OCI-LY3 (cell line): ENCODE measurements at regions not wholly inside any gene's neighbourhood (a gene's known extent, or its start where the extent isn't known, plus 50 kb on each side); places are given as distances from the start of the nearest gene placed in this dataset.

Source experiments
- H2AFZ ChIP-seq: fragments of 200-600, 300-600 bp; shearing (Covaris generic); 2 replicates; pipeline ENCODE4 v1.6.0; 2014; ENCODE audit warnings: antibody characterized with exemption, low read depth, low read length
- H3K27ac ChIP-seq: fragments of 200-600, 300-600 bp; sonication (generic); 2 replicates; pipeline ENCODE4 v1.5.1; 2014; ENCODE audit warnings: mild to moderate bottlenecking, low read length, moderate library complexity, mixed read lengths
- H3K27me3 ChIP-seq: fragments of 200-600, 300-600 bp; sonication (generic); 2 replicates; pipeline ENCODE4 v1.6.1; 2014; ENCODE audit warnings: low read depth, low read length, mixed read lengths
- H3K36me3 ChIP-seq: fragments of 200-600, 300-600 bp; sonication (generic); replicated peaks from 2 replicates; pipeline ENCODE3; 2014; ENCODE audit warnings: low read depth, low read length, mixed read lengths
- H3K4me1 ChIP-seq: fragments of 300-600, 200-600 bp; sonication (generic); 2 replicates; pipeline ENCODE4 v1.6.1; 2014; ENCODE audit warnings: low read length, mixed read lengths
- H3K4me2 ChIP-seq: fragments of 200-600, 300-600 bp; sonication (generic); 2 replicates; pipeline ENCODE4 v1.6.1; 2014; ENCODE audit warnings: low read length, mixed read lengths
- H3K4me3 ChIP-seq: fragments of 300-600, 200-600 bp; sonication (generic); 2 replicates; pipeline ENCODE4 v1.5.1; 2014; ENCODE audit warnings: antibody characterized with exemption, mild to moderate bottlenecking, low read length, moderate library complexity
- H3K79me2 ChIP-seq: fragments of 300-600, 200-600 bp; shearing (Covaris generic); 2 replicates; pipeline ENCODE4 v1.6.1; 2014; ENCODE audit warnings: mild to moderate bottlenecking, low read length, mixed read lengths
- H3K9ac ChIP-seq: fragments of 300-600, 200-600 bp; shearing (Covaris generic); 2 replicates; pipeline ENCODE4 v1.6.0; 2014; ENCODE audit warnings: mild to moderate bottlenecking, low read length, moderate library complexity
- H3K9me3 ChIP-seq: fragments of 200-600, 300-600 bp; shearing (Covaris generic); 2 replicates; pipeline ENCODE4 v1.6.1; 2014; ENCODE audit warnings: low read length, mixed read lengths; ENCODE audit not compliant: insufficient read depth
- H4K20me1 ChIP-seq: fragments of 200-600, 300-600 bp; sonication (generic); 2 replicates; pipeline ENCODE4 v1.6.1; 2016; ENCODE audit warnings: low read length, mixed read lengths; ENCODE audit not compliant: insufficient read depth
- EZH2phosphoT487 ChIP-seq: fragments of 200-600 bp; shearing (Covaris generic); IDR thresholded peaks from 2 replicates; pipeline ENCODE4 v1.6.1; 2018; ENCODE audit warnings: antibody characterized with exemption, mixed run types, low read depth
- TF ChIP-seq, protein P1 (sequence below): fragments of 200-600, 300-600 bp; sonication (generic); IDR thresholded peaks from 2 replicates; pipeline ENCODE4 v1.5.1; 2014; ENCODE audit warnings: antibody characterized with exemption, low read length, low read depth

DNA sequence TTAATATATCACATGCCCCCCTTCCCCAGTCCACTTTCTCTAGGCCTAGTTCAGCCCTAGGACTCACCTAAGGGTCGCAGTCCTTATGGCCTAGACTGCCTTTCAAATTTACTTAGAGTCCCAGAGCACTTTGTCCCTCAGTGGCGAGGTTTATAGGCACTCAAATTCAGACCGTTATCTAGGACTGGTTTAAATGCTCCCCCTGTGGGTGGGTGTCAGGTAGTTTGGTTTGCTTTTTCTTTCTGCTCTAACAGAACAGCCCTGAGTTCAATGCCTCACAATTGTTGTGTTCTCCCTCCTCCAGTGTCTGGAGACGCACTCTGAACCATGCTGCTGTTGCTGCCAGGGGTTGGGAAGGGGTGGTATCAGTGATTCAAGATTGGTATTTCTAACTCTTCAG, 317.1 kb downstream of the MAT2B start:
- no peaks in the 10 kb centered on the region for H3K79me2 ChIP-seq
- no peaks in the 10 kb centered on the region for H3K36me3 ChIP-seq
- H3K9ac ChIP-seq = no peak overlapping the region
- no peak overlapping the region for H3K4me3 ChIP-seq
- H3K4me2 ChIP-seq = no peak overlapping the region
- no peak overlapping the region for H3K27ac ChIP-seq
- no peaks in the 10 kb centered on the region for H3K4me1 ChIP-seq
- no peak overlapping the region for H2AFZ ChIP-seq
- H3K9me3 ChIP-seq = no peaks in the 10 kb centered on the region
- TF ChIP-seq, protein P1, sequence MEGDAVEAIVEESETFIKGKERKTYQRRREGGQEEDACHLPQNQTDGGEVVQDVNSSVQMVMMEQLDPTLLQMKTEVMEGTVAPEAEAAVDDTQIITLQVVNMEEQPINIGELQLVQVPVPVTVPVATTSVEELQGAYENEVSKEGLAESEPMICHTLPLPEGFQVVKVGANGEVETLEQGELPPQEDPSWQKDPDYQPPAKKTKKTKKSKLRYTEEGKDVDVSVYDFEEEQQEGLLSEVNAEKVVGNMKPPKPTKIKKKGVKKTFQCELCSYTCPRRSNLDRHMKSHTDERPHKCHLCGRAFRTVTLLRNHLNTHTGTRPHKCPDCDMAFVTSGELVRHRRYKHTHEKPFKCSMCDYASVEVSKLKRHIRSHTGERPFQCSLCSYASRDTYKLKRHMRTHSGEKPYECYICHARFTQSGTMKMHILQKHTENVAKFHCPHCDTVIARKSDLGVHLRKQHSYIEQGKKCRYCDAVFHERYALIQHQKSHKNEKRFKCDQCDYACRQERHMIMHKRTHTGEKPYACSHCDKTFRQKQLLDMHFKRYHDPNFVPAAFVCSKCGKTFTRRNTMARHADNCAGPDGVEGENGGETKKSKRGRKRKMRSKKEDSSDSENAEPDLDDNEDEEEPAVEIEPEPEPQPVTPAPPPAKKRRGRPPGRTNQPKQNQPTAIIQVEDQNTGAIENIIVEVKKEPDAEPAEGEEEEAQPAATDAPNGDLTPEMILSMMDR = no peak
- TF ChIP-seq EZH2phosphoT487 = no peak
- H3K27me3 ChIP-seq = no peaks in the 10 kb centered on the region
- no peaks in the 10 kb centered on the region for H4K20me1 ChIP-seq

DNA sequence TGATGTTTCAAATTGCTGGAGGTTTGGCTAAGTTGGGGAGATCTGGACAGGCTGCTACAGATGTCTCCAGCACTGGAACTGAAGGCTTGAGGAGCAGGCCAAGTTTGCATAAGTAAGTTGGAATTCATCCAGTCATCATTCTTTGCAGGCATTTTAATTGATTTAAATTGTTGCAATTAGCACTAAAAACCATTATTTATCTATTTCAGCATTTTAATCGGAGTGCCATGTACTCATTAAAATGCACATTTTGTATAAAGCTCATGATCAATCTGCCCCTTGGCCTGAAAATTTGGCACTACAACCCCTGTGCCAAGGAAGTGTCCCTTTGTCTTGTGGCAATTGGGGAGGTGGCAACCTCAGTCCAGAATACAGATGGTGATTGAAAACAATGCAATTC, 320.2 kb downstream of the MAT2B start:
- no peaks in the 10 kb centered on the region for H3K9me3 ChIP-seq
- no peak overlapping the region for H2AFZ ChIP-seq
- H3K4me3 ChIP-seq = no peak overlapping the region
- H3K4me2 ChIP-seq = no peak overlapping the region
- H3K4me1 ChIP-seq = no peaks in the 10 kb centered on the region
- H3K27ac ChIP-seq = no peak overlapping the region
- H3K36me3 ChIP-seq = no peaks in the 10 kb centered on the region
- no peak overlapping the region for H3K9ac ChIP-seq
- TF ChIP-seq EZH2phosphoT487 = no peak
- TF ChIP-seq, protein P1 = no peak
- H3K27me3 ChIP-seq = no peaks in the 10 kb centered on the region
- H4K20me1 ChIP-seq = no peaks in the 10 kb centered on the region
- no peaks in the 10 kb centered on the region for H3K79me2 ChIP-seq

DNA sequence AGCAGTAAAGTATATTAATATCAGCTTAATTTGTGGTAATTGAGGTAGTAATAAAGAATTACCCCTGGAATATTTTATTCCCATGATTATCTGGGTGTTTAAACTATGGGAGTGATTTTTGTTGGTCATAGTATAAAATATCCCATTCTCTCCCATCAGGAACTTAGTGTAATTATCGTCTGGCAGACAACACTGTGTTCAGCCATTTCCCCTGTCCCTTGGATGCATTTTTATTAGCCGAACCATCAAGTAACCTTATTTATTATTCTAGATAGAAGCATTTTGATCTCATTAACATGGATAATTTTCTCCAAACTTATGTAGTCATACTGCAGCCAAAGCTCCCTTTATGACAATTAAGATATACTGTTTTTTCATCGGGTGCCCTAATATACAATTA, 320.8 kb downstream of the MAT2B start:
- Histone ChIP-seq H4K20me1 (no peaks in the 10 kb centered on the region), H3K27ac (no peak overlapping the region), H3K9ac (no peak overlapping the region), H3K4me3 (no peak overlapping the region), H3K4me1 (no peaks in the 10 kb centered on the region), H2AFZ (no peak overlapping the region), H3K36me3 (no peaks in the 10 kb centered on the region), H3K4me2 (no peak overlapping the region), H3K79me2 (no peaks in the 10 kb centered on the region), H3K9me3 (no peaks in the 10 kb centered on the region), H3K27me3 (no peaks in the 10 kb centered on the region)
- TF ChIP-seq EZH2phosphoT487 = no peak
- TF ChIP-seq, protein P1 = no peak

DNA sequence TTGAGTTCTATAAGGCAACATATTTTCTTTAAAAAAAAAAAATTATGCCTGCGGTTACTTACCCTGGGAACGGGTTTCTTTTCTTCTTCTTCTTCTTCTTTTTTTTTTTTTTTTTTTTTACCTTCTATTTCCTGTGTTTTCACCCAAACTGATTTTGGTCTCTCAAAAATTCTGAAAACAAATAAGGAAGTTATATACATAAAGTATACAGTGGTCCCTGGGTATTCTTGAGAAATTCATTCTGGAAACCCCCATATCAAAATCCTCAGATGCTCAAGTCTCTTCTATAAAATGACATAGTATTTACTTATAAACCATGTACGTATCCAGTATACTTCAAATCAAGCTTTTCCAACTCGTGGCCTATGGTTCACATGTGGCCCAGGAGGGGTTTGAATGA, 326.7 kb downstream of the MAT2B start:
- no peak for TF ChIP-seq EZH2phosphoT487
- TF ChIP-seq, protein P1 = no peak

More for the DNA sequence above, 326.7 kb downstream of the MAT2B start:
- H2AFZ ChIP-seq = no peak overlapping the region
- H3K4me2 ChIP-seq = no peak overlapping the region
- H3K36me3 ChIP-seq = no peaks in the 10 kb centered on the region
- H3K27ac ChIP-seq = no peak overlapping the region
- no peak overlapping the region for H3K9ac ChIP-seq
- H4K20me1 ChIP-seq = no peaks in the 10 kb centered on the region
- no peaks in the 10 kb centered on the region for H3K79me2 ChIP-seq
- H3K4me1 ChIP-seq = no peaks in the 10 kb centered on the region
- no peaks in the 10 kb centered on the region for H3K9me3 ChIP-seq
- no peaks in the 10 kb centered on the region for H3K27me3 ChIP-seq
- no peak overlapping the region for H3K4me3 ChIP-seq
